Right lobe of liver (tissue), 6 donors: ENCODE measurements at regions not wholly inside any gene's neighbourhood (a gene's known extent, or its start where the extent isn't known, plus 50 kb on each side); places are given as distances from the start of the nearest gene placed in this dataset.

Source experiments
- ATAC-seq, 4 donors: fragments of 200-7000 bp; cut with Tn5 transposase; one replicate each; pipeline ENCODE4 v1.9.1; 2020; ENCODE audit warnings: mild to moderate bottlenecking in 4 of 4, moderate library complexity in 4 of 4
- DNase-seq, 3 donors: peaks; one replicate each; pipeline ENCODE4 v3.0.0-alpha.2; 2020
- H3K27ac ChIP-seq, 3 donors: fragments of 200-600 bp; one replicate each; pipeline ENCODE4 v1.8.0; 2022
- H3K27me3 ChIP-seq, 2 donors: fragments of 200-600 bp; one replicate each; pipeline ENCODE4 v1.8.0; 2022
- H3K36me3 ChIP-seq, 4 donors: fragments of 200-600 bp; sonication (generic) in 1 of 4; one replicate each; pipeline versions ENCODE4 v1.5.1 to v1.8.0; 2017 to 2022; ENCODE audit warnings: control low read depth in 1 of 4
- H3K4me1 ChIP-seq, 4 donors: fragments of 200-600 bp; sonication (generic) in 1 of 4; one replicate each; pipeline versions ENCODE4 v1.5.1 to v1.8.0; 2017 to 2022; ENCODE audit warnings: control low read depth in 1 of 4
- H3K4me3 ChIP-seq, 3 donors: fragments of 200-600 bp; one replicate each; pipeline ENCODE4 v1.8.0; 2022
- H3K9me3 ChIP-seq, 4 donors: fragments of 200-600 bp; sonication (generic) in 1 of 4; one replicate each; pipeline versions ENCODE4 v1.5.1 to v1.8.0; 2017 to 2022; ENCODE audit warnings: control low read depth in 1 of 4
- CTCF ChIP-seq, 4 donors: fragments of 200-600 bp in 3 of 4; fragments of 450-650 bp in 1 of 4; IDR thresholded peaks; one replicate each; pipeline versions ENCODE4 v1.5.1 to v1.8.0; 2016 to 2022; ENCODE audit warnings: antibody characterized with exemption in 4 of 4, mild to moderate bottlenecking in 2 of 4
- POLR2A ChIP-seq: fragments of 450-650 bp; IDR thresholded peaks from one replicate; pipeline ENCODE4 v1.6.1; 2017; ENCODE audit warnings: antibody characterized with exemption, mild to moderate bottlenecking
- WGBS: methylation state at CpG from one replicate; pipeline ENCODE4 v1.1.6; 2018; ENCODE audit warnings: low coverage, low lambda C conversion rate; ENCODE audit not compliant: insufficient coverage; ENCODE audit errors: missing lambda C conversion rate; 5-methylcytosine and 5-hydroxymethylcytosine counted together
- intact Hi-C, 2 donors: fragments of 100-400 bp; cut with DNase I; formaldehyde crosslinking; loops; one replicate each; pipeline versions ENCODE4 v1.11.2 to v1.14.1; 2022
- donor health status: DM: no; HTN: yes; CAD: no.
- donor health status: DM: no; HTN: no; CAD: no.
- donor health status: DM: no; HTN: no; CAD: no.
- donor health status: DM: no; HTN: yes; CAD: no.
- donor health status: DM: no; HTN: yes; CAD: no.

GRCh38 chr4:44002368-44002767 is 446.2 kb downstream of the KCTD8 start:
- intact Hi-C loops, result no loop called here
- TF ChIP-seq CTCF (IDR thresholded peaks at IDR 0.05), result no peak
- no peak for TF ChIP-seq POLR2A
- DNase-seq (no peak), ATAC-seq (no peak)
- Histone ChIP-seq H3K27me3 (no peaks in the 10 kb centered on the region), H3K27ac (no peak overlapping the region), H3K4me3 (no peak overlapping the region), H3K36me3 (no peaks in the 10 kb centered on the region), H3K4me1 (peaks cover 0 to 13% (median 6%) of the 10 kb centered on the region in 4 donors), H3K9me3 (no peaks in the 10 kb centered on the region)
- WGBS, result 49% methylated on average over 5 of the region's 5 CpGs

- no peak overlapping the region for H3K27ac ChIP-seq
- no peaks in the 10 kb centered on the region for H3K9me3 ChIP-seq
- ATAC-seq (no peak), DNase-seq (no peak)
- no peak overlapping the region for H3K4me3 ChIP-seq
- TF ChIP-seq POLR2A, result no peak
- no peak for TF ChIP-seq CTCF (IDR thresholded peaks at IDR 0.05)
- H3K4me1 ChIP-seq, result no peaks in the 10 kb centered on the region
- H3K36me3 ChIP-seq, result no peaks in the 10 kb centered on the region
- intact Hi-C loops, result no loop called here
- H3K27me3 ChIP-seq, result no peaks in the 10 kb centered on the region
- WGBS, result 77% methylated on average over 17 of the region's 18 CpGs
Observed at GRCh38 chr4:44016570-44017421, 431.8 kb downstream of the KCTD8 start.

- ATAC-seq (no peak), DNase-seq (no peak)
- no peak for TF ChIP-seq CTCF (IDR thresholded peaks at IDR 0.05)
- no peak for TF ChIP-seq POLR2A
- no peaks in the 10 kb centered on the region for H3K4me1 ChIP-seq
- 81% methylated on average over 3 of the region's 3 CpGs for WGBS
- no peaks in the 10 kb centered on the region for H3K27me3 ChIP-seq
- intact Hi-C loops, result no loop called here
- H3K36me3 ChIP-seq, result no peaks in the 10 kb centered on the region
- no peak overlapping the region for H3K4me3 ChIP-seq
- no peaks in the 10 kb centered on the region for H3K9me3 ChIP-seq
- H3K27ac ChIP-seq, result no peak overlapping the region
Observed at GRCh38 chr4:44017422-44017739, 431.2 kb downstream of the KCTD8 start.

GRCh38 chr4:44019721-44020120 is 428.9 kb downstream of the KCTD8 start:
- Histone ChIP-seq H3K9me3 (no peaks in the 10 kb centered on the region), H3K27ac (no peak overlapping the region), H3K4me3 (no peak overlapping the region), H3K4me1 (no peaks in the 10 kb centered on the region), H3K36me3 (no peaks in the 10 kb centered on the region), H3K27me3 (no peaks in the 10 kb centered on the region)
- TF ChIP-seq CTCF (IDR thresholded peaks at IDR 0.05) (no peak), POLR2A (no peak)
- intact Hi-C loops, result no loop called here
- DNase-seq (no peak), ATAC-seq (no peak)
- 58% methylated on average over 1 of the region's 1 CpG for WGBS
